GM12873 (cell line): ENCODE measurements at regions not wholly inside any gene's neighbourhood (a gene's known extent, or its start where the extent isn't known, plus 50 kb on each side); places are given as distances from the start of the nearest gene placed in this dataset.

Experiments
- CTCF ChIP-seq: IDR thresholded peaks from 2 replicates; pipeline ENCODE4 v1.5.1; 2012; ENCODE audit warnings: low read depth, mild to moderate bottlenecking, moderate library complexity, low read length, control low read depth; ENCODE audit not compliant: insufficient read depth; ENCODE audit errors: missing control alignments

- TF ChIP-seq CTCF, result no peak
Observed at GRCh38 chr10:70950801-70951200, 62.4 kb upstream of the PCBD1 start.

GRCh38 chr10:70952401-70952800 lies 64.0 kb upstream of the PCBD1 start:
- TF ChIP-seq CTCF, result no peak

GRCh38 chr10:70952921-70953320 lies 64.6 kb upstream of the PCBD1 start:
- no peak for TF ChIP-seq CTCF

- no peak for TF ChIP-seq CTCF
Observed at GRCh38 chr10:70954381-70955176, 66.2 kb upstream of the PCBD1 start.

- peak; percentile 42 for TF ChIP-seq CTCF
Observed at GRCh38 chr10:70956029-70956759, 67.8 kb upstream of the PCBD1 start.

- TF ChIP-seq CTCF, result no peak
Observed at GRCh38 chr10:70958396-70958795, 70.0 kb upstream of the PCBD1 start.

GRCh38 chr10:70960316-70960715 lies 72.0 kb upstream of the PCBD1 start:
- no peak for TF ChIP-seq CTCF
